ENCODE measurements at regions not wholly inside any gene's neighbourhood (a gene's known extent, or its start where the extent isn't known, plus 50 kb on each side); places are given as distances from the start of the nearest gene placed in this dataset.
A peak's percentile ranks its signal among the peaks of the same experiment; 100 is the strongest.

- peak; percentile 22 for DNase-seq (ENCODE audit: low spot score)
Observed at GRCh38 chr6:143621876-143622605, 55.7 kb upstream of the PHACTR2 start.

GRCh38 chr6:143621159-143621873, 56.4 kb upstream of the PHACTR2 start:
- no peak for DNase-seq (ENCODE audit: low spot score)

DNA sequence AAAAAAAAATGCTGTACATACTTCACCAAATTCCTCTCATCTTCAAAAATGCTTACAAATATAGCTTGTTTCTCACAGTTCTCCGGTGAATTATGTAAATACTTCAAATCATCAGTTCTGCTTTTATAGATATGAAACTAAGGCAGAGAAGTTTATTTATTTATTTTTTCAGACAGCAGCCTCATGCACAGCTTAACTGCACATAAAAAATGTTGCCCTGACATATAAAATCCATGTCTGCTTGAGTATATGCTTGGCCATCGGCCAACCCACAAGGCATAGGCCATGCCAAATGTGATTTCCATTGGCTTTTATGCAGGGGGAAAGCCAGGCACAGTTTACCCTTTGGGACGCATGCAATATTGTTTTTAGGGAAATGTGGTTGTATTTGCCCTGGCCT, 57.3 kb upstream of the PHACTR2 start:
- peak; percentile 15 for DNase-seq (ENCODE audit: low spot score)

DNA sequence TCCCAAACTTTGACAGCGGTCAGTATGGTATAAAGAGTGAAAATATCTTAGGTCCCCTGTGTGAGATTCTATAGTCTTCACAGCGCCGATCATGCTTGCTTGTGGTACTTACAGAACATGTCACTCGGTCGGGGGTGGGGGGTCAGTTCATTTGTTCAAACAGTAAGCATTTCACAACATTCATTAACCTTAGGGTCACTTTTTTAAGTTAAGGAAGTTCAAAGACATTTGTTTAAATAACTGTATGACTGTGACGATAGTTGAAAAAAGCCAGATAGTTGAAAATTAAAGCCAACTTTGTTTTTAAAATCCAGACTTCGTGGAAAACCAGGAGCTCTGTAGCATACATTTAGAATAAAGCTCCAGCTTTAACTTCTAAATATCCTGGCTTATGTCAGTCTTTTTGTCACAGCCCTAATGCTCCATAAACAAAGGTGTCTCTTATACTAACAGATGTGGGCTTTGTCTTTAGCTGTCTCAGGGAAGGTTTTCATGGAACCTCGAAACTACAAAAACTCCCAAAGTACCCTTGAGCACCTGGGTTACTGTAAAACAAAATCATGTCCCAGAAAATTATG, 57.9 kb upstream of the PHACTR2 start:
- no peak for DNase-seq (ENCODE audit: low spot score)

GRCh38 chr6:143616741-143617140, 61.0 kb upstream of the PHACTR2 start:
- no peak for DNase-seq (ENCODE audit: low spot score)

DNA sequence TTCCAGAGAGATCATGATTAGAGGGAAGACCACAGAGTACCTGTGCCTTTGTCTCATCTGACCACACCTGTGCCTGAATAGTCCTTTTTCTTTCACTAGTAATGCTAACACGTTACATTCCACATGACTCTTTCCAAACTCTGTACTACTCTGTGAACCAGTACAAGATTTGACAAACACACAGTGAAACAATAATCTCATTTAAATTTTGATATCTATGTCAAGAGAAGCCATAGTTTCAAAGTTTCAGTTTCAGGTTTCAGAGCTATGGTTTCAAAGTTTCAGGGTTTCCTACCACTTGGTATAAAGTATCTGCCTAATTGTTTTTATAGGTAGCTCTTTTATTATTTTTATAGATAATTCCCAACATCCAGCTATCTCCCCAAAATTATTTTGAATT, 62.0 kb upstream of the PHACTR2 start:
- DNase-seq (ENCODE audit: low spot score), result no peak

DNA sequence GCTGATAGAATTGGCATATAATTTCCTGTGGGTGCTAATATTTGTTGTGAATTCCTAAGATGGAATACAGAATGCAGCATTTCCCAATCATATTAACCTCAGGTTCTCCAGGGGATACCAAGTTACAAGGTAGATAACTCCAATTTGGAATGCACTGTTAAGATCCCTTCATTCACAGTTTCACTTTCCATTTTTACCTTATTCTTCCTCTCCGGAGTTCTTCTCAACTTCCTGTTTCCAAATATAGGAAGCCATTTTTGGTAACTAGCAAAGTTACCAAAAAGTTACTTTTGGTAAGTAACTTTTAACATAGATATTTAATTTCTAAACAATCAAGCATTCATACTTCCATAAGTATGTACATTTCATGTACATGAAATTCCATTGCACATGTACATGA, 63.5 kb upstream of the PHACTR2 start:
- DNase-seq (ENCODE audit: low spot score), result no peak

DNA sequence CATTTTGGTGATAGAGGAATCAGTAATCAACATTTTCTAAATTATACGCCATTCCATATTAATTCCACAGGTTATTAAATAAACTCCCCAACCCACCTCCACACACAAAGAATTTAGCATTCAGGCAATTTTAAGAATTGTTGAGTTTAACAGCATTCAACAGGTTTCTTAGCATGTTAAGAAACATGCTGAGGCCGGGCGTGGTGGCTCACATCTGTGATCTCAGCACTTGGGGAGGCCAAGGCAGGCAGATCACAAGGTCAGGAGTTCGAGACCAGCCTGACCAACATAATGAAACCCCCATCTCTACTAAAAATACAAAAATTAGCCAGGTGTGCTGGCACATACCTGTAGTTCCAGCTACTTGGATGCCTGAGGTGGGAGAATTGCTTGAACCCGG, 64.0 kb upstream of the PHACTR2 start:
- no peak for DNase-seq (ENCODE audit: low spot score)

DNA sequence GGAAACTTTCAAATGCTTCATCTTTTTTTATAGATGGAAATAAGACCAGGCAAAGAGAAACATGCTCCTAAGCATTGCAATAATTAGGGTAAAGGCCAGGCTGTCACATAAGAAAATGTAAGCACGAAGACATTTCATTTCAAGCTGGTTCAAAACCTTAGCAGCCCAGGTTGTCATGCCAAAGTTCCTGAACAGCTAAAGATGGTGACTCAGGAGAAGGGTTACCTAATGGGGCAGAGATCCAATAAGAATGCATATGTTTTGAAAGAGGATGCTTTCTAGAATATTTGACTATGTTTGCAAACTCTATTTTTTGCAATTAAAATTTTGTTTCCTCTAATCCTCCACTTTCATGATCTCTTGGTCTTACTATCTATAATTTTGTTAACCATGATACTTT, 65.6 kb upstream of the PHACTR2 start:
- DNase-seq (ENCODE audit: low spot score), result no peak

GRCh38 chr6:143611580-143611979, 66.2 kb upstream of the PHACTR2 start:
- no peak for DNase-seq (ENCODE audit: low spot score)

GRCh38 chr6:143609972-143610371, 67.8 kb upstream of the PHACTR2 start:
- DNase-seq (ENCODE audit: low spot score), result no peak

- DNase-seq (ENCODE audit: low spot score), result no peak
Observed at GRCh38 chr6:143609501-143609900, 68.3 kb upstream of the PHACTR2 start.

DNA sequence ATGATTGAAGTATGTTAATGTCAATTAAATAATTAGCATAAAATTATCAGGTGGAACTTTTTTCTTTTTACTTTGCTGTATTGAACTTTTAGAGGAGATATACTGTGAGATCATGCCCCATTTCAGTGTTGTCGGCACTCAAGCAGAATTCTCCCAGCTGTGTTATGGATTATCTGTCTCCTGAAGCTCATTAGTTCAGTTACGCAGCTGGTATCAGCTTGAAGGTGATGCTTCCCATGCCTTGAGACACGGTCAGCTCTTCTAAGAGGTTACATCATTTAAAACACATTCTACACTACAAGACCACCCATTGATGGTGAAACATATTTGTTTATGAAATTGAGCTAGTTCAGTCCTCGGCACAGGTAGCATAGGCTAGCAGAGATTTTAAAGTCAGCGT, 68.9 kb upstream of the PHACTR2 start:
- DNase-seq (ENCODE audit: low spot score), result no peak

DNA sequence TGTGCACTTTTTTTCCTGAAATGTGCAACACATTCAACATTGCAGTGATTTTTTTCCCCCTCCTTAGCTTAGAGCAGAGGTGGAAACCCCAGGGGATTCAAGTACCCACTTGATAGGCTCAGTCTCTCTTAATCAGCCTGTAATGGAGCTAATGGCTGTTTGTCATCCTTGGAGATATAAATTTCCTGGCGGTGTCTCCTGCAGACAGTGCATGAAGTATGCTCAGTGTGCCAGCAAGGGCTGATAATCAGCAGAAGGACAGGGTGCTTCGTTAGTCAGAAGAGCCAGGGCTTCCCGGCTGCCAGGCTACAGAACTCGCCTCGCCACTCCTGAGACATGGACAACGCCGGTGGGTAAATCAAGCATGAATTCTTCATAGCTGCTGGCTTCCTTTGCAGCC, 69.8 kb upstream of the PHACTR2 start:
- no peak for DNase-seq (ENCODE audit: low spot score)

- DNase-seq (ENCODE audit: low spot score), result no peak
Observed at GRCh38 chr6:143607168-143607567, 70.6 kb upstream of the PHACTR2 start.

- no peak for DNase-seq (ENCODE audit: low spot score)
Observed at GRCh38 chr6:143605906-143606521, 71.8 kb upstream of the PHACTR2 start.

- DNase-seq (ENCODE audit: low spot score), result no peak
Observed at GRCh38 chr6:143603455-143603854, 74.3 kb upstream of the PHACTR2 start.

DNA sequence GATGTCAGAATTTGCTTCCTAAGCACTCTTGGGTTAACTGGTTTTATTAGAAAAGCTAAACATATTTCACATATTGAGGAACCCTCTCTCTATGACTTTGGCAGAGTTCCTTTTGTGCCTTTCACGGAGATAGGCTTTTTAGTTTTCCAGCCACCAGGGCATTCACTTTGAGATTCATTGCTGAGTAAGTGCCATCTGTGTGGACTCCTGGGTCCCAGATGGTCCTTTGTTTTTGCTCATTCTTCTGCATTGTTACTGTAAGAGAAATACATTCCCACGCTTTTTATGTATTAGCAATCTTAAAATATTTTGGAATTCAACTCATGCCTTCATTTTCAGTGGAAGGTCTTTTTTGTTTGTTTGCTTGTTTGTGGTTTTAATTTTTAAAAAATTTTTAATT, 76.3 kb upstream of the PHACTR2 start:
- DNase-seq (ENCODE audit: low spot score), result no peak

GRCh38 chr6:143600821-143601220, 76.9 kb upstream of the PHACTR2 start:
- no peak for DNase-seq (ENCODE audit: low spot score)

- DNase-seq (ENCODE audit: low spot score), result no peak
Observed at GRCh38 chr6:143598466-143599080, 79.2 kb upstream of the PHACTR2 start.

GRCh38 chr6:143596866-143597265, 80.9 kb upstream of the PHACTR2 start:
- peak; percentile 82 for DNase-seq (ENCODE audit: low spot score)

DNA sequence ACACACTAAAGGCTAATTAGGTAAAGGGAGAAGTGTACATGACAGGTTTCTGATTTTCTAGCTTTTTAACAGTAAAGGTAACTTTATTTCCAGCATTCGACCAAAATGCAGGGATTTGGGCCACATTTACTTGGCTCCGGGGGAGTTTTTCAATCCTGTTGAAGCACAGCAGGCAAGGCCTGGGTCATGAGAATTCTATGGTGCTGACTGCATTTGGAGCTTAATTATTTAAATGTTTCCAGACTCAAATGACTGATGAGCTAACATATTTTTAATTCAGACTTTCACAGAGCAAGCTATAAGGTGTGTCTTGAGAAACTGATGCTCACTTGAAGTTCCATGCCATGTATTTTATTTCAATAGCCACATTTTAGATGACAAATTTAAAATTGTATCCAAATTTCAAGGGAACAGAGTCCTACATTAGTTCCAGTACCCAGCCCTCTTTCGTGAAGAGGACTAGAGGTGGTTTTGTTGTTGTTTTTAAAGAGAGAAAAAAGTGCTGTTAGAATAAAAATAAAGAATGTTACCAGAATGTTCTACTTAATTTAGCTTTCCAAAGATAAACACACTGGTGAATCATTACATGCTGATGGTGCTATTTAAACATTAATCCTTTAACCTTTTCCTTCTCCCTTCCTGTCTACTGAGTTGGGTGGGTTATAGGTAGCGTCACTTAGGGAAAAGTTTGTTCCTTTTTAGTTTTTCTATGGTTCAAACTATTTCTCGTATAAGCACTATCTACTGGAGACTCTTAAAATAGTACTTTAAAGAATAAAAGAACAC, 82.3 kb upstream of the PHACTR2 start:
- no peak for DNase-seq (ENCODE audit: low spot score)
